HG03196 (cell line): ENCODE measurements at regions not wholly inside any gene's neighbourhood (a gene's known extent, or its start where the extent isn't known, plus 50 kb on each side); places are given as distances from the start of the nearest gene placed in this dataset.

Source experiments
- ATAC-seq: cut with Tn5 transposase; IDR thresholded peaks from one replicate; pipeline ENCODE4 v1.9.1; 2021; ENCODE audit not compliant: unreplicated experiment

- ATAC-seq, result no peak
These were observed 57.0 kb upstream of the TNRC6C start for GRCh38 chr17:77901481-77901880.

GRCh38 chr17:77905266-77905665 lies 53.2 kb upstream of the TNRC6C start:
- no peak for ATAC-seq

- ATAC-seq, result no peak
These were observed 52.7 kb upstream of the TNRC6C start for GRCh38 chr17:77905766-77906165.

GRCh38 chr17:77906377-77906871 lies 52.1 kb upstream of the TNRC6C start:
- no peak for ATAC-seq

GRCh38 chr17:77907497-77908461 lies 50.7 kb upstream of the TNRC6C start:
- no peak for ATAC-seq

GRCh38 chr17:77908501-77908900 lies 50.0 kb upstream of the TNRC6C start:
- ATAC-seq, result no peak
